ENCODE measurements at regions not wholly inside any gene's neighbourhood (a gene's known extent, or its start where the extent isn't known, plus 50 kb on each side); places are given as distances from the start of the nearest gene placed in this dataset.

DNA sequence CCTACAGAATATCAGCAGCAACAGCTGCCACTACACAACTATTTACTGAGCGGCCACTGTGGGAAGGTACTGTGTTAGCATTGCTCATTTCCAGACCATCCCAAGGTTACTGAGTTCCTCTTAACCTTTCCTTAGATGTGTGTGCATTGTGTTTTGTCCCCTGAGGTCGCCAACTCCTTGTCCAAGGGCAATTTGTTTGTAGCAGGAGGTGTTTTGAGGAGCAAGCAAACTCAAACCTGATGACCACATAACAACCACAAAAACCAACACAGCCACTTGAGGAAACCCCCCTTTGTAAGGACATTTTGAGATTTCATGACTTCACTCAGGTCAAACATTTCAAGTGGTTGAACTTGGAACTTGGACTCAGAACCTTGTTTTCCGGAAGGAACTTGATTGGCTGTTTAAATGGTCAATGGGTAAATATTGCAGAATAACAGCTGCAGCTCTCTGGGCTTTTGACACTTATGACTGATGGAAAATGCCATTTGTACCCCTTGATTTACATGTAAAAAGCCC is 122.3 kb downstream of the MID1IP1 start:
- Histone ChIP-seq H3K27me3 (ENCODE audit: control insufficient read depth, insufficient read depth, low read length) (peaks cover 10% of the 10 kb centered on the region), H3K9ac (ENCODE audit: low read depth, low read length) (no peak overlapping the region), H2BK15ac (ENCODE audit: low read depth, low read length) (no peak overlapping the region), H3K4ac (ENCODE audit: low read depth, low read length) (no peak overlapping the region), H3K4me1 (ENCODE audit: control insufficient read depth, insufficient read depth, low read length) (no peaks in the 10 kb centered on the region), H3K36me3 (ENCODE audit: control insufficient read depth, insufficient read depth, low read length) (no peaks in the 10 kb centered on the region), H3K79me1 (ENCODE audit: low read depth in 1 of 2, low read length in 2 of 2) (no peaks in the 10 kb centered on the region), H2BK20ac (ENCODE audit: low read depth, low read length) (no peak overlapping the region), H3K4me3 (ENCODE audit: insufficient read depth, low read depth, low read length) (no peak overlapping the region), H4K8ac (ENCODE audit: low read depth in 2 of 2, low read length in 2 of 2) (no peak overlapping the region), H2AK5ac (ENCODE audit: low read depth, low read length) (no peak overlapping the region), H2AK9ac (replicated peaks; ENCODE audit: low read depth, low read length, poor library complexity) (no peak overlapping the region), H3K23ac (ENCODE audit: low read depth, low read length) (no peak overlapping the region), H3K9me3 (ENCODE audit: control insufficient read depth, insufficient read depth, low read length) (no peaks in the 10 kb centered on the region), H3K4me2 (ENCODE audit: low read depth, low read length) (no peak overlapping the region), H4K91ac (ENCODE audit: insufficient read depth, low read depth, low read length) (no peak overlapping the region), H3K9me1 (ENCODE audit: insufficient read depth, low read length) (no peaks in the 10 kb centered on the region), H2BK120ac (ENCODE audit: low read depth, low read length) (no peak overlapping the region), H3K27ac (ENCODE audit: insufficient read depth, low read length) (no peak overlapping the region), H3K14ac (replicated peaks; ENCODE audit: low read depth, low read length) (no peak overlapping the region), H3K56ac (ENCODE audit: extremely low read depth, insufficient read depth, low read length) (no peak overlapping the region), H2BK5ac (ENCODE audit: low read depth, low read length, poor library complexity, severe bottlenecking) (no peak overlapping the region), H3K18ac (ENCODE audit: low read depth, low read length) (no peak overlapping the region), H2AFZ (replicated peaks; ENCODE audit: low read length, poor library complexity) (no peak overlapping the region), H4K20me1 (ENCODE audit: insufficient read depth, low read length) (no peaks in the 10 kb centered on the region), H4K5ac (ENCODE audit: low read depth, low read length) (no peak overlapping the region)
- in situ Hi-C loops (cut with MboI; ENCODE audit: low sequenced_read_pairs) (no loop called here), dilution Hi-C loops (cut with HindIII; ENCODE audit: low sequenced_read_pairs, unreplicated experiment) (no loop called here), intact Hi-C loops (cut with micrococcal nuclease) (no loop called here)
- TF ChIP-seq MAFK (IDR thresholded peaks at IDR 0.05; ENCODE audit: low read depth, low read length) (no peak), POLR2A (IDR thresholded peaks at IDR 0.05; ENCODE audit: low read depth, low read length) (no peak), BHLHE40 (IDR thresholded peaks at IDR 0.05; ENCODE audit: low read depth, low read length) (no peak), MXI1 (IDR thresholded peaks at IDR 0.05; ENCODE audit: borderline replicate concordance, low read depth, low read length) (no peak), RFX5 (IDR thresholded peaks at IDR 0.05; ENCODE audit: low read depth, low read length) (no peak), CTCF (conservative IDR thresholded peaks at IDR 0.05; ENCODE audit: low read depth, low read length) (no peak), SMC3 (IDR thresholded peaks at IDR 0.05; ENCODE audit: low read depth, low read length) (no peak), RAD21 (IDR thresholded peaks at IDR 0.05; ENCODE audit: low read length) (no peak), USF2 (IDR thresholded peaks at IDR 0.05; ENCODE audit: low read depth, low read length) (no peak), NFE2L2 (IDR thresholded peaks at IDR 0.05; ENCODE audit: low read depth, low read length) (no peak)
- TF ChIP-seq, protein P1, sequence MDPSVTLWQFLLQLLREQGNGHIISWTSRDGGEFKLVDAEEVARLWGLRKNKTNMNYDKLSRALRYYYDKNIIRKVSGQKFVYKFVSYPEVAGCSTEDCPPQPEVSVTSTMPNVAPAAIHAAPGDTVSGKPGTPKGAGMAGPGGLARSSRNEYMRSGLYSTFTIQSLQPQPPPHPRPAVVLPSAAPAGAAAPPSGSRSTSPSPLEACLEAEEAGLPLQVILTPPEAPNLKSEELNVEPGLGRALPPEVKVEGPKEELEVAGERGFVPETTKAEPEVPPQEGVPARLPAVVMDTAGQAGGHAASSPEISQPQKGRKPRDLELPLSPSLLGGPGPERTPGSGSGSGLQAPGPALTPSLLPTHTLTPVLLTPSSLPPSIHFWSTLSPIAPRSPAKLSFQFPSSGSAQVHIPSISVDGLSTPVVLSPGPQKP (IDR thresholded peaks at IDR 0.05; ENCODE audit: borderline replicate concordance, low read depth, low read length), result no peak
- POLR2A ChIA-PET (ENCODE audit: unreplicated experiment), result no interaction called here
- DNase-seq, result no peak
- no peak for ATAC-seq (ENCODE audit: low read depth)
- CTCF ChIA-PET, result interaction anchor here (0.6 kb wide), 1 partner anchor 187 kb away, joined by 3 read pairs; no protein-coding TSS in a partner anchor
- BruUV-seq (replicated peaks), result no TSS peak
- no CpG with 5 or more reads among the region's 3 CpGs for WGBS, 2 experiments (ENCODE audit: extremely low coverage in 2 of 2, insufficient read length in 1 of 2)

All from IMR-90 (cell line).